HCT116 (cell line): ENCODE measurements at regions not wholly inside any gene's neighbourhood (a gene's known extent, or its start where the extent isn't known, plus 50 kb on each side); places are given as distances from the start of the nearest gene placed in this dataset.

Source experiments
- ATAC-seq: fragments of 200-7000 bp; cut with Tn5 transposase; 2 replicates; pipeline ENCODE4 v1.9.1; 2020; ENCODE audit warnings: mild to moderate bottlenecking, moderate library complexity
- BruUV-seq: library from RNA; stranded (reverse); fragments of 400-500 nt; replicated peaks from 2 replicates; lab custom pipeline; 2021; lab: Mats Ljungman, UMichigan
- CTCF ChIA-PET: fragments of 300-600 bp; sonication (Branson Sonifier 250); formaldehyde crosslinking; loops from one replicate; lab custom pipeline; 2021; ENCODE audit warnings: antibody characterized with exemption; lab: Charles Lee
- POLR2A ChIA-PET: fragments of 300-600, 350-600 bp; sonication (Branson Sonifier 250); formaldehyde crosslinking; loops from one replicate; lab custom pipeline; 2021; ENCODE audit warnings: antibody characterized with exemption; lab: Charles Lee
- RAD21 ChIA-PET, 2 experiments: fragments of 300-600 bp; sonication (Branson Sonifier 250); formaldehyde crosslinking; loops; one replicate each; lab custom pipeline; 2023; ENCODE audit warnings: low total read pairs in 2 of 2; ENCODE audit not compliant: uncharacterized antibody in 2 of 2, unreplicated experiment in 2 of 2, low non-redundant PET in 1 of 2; lab: Charles Lee
- DNase-seq: peaks from one replicate; pipeline ENCODE4 v3.0.0-alpha.2; 2010; ENCODE audit warnings: low read depth, low spot score
- H2AFZ ChIP-seq: fragments of 200-600 bp; shearing (Covaris generic), sonication (generic); 2 replicates; pipeline ENCODE4 v1.6.1; 2017; ENCODE audit warnings: low read depth, mixed run types, mixed read lengths, antibody characterized with exemption, low read length; ENCODE audit not compliant: poor library complexity, severe bottlenecking
- H3K27ac ChIP-seq: 2 replicates; pipeline ENCODE4 v1.5.1; 2012; ENCODE audit warnings: low read depth, low read length
- H3K27me3 ChIP-seq: fragments of 200-600 bp; sonication (generic); 2 replicates; pipeline ENCODE4 v1.6.1; 2016; ENCODE audit warnings: mixed run types, low read length, mixed read lengths; ENCODE audit not compliant: insufficient read depth
- H3K36me3 ChIP-seq, 2 experiments: fragments of 200-500 bp in 1 of 2; fragments of 200-600 bp in 1 of 2; sonication (Bioruptor generic) in 1 of 2; sonication (generic) in 1 of 2; 2 replicates each; pipeline versions ENCODE4 v1.5.1 to v1.6.1; 2014 to 2016; ENCODE audit warnings: low read length in 2 of 2, inconsistent platforms in 1 of 2, mixed read lengths in 1 of 2, mixed run types in 1 of 2; ENCODE audit not compliant: insufficient read depth in 2 of 2, control insufficient read depth in 1 of 2
- H3K4me1 ChIP-seq, 2 experiments: fragments of 200-600 bp in 1 of 2; sonication (generic) in 1 of 2; 2 replicates each; pipeline versions ENCODE4 v1.5.1 to v1.6.1; 2012 to 2017; ENCODE audit warnings: low read length in 2 of 2, inconsistent platforms in 1 of 2, mild to moderate bottlenecking in 1 of 2, mixed read lengths in 1 of 2, mixed run types in 1 of 2, moderate library complexity in 1 of 2; ENCODE audit not compliant: insufficient read depth in 2 of 2, control insufficient read depth in 1 of 2
- H3K4me2 ChIP-seq: fragments of 200-600 bp; sonication (generic); 2 replicates; pipeline ENCODE4 v1.6.1; 2017; ENCODE audit warnings: mixed run types, low read length, mixed read lengths
- H3K4me3 ChIP-seq, 2 experiments: fragments of 200-600 bp in 1 of 2; sonication (generic) in 1 of 2; replicated peaks in 1 of 2; 2 replicates each; pipeline ENCODE4 v1.5.1; 2011 to 2016; ENCODE audit warnings: low read length in 2 of 2, control low read depth in 1 of 2, low read depth in 1 of 2, mild to moderate bottlenecking in 1 of 2, mixed read lengths in 1 of 2, mixed run types in 1 of 2
- H3K79me2 ChIP-seq: fragments of 200-600 bp; sonication (generic); 2 replicates; pipeline ENCODE4 v1.6.1; 2017; ENCODE audit warnings: mild to moderate bottlenecking, mixed run types, low read length, moderate library complexity, mixed read lengths; ENCODE audit not compliant: insufficient read depth
- H3K9ac ChIP-seq: fragments of 200-600 bp; sonication (generic); 2 replicates; pipeline ENCODE4 v1.6.1; 2016; ENCODE audit warnings: low read length, mixed read lengths
- H3K9me2 ChIP-seq: fragments of 200-600 bp; sonication (generic), shearing (Covaris generic); 2 replicates; pipeline ENCODE4 v1.6.1; 2017; ENCODE audit warnings: mixed run types, mild to moderate bottlenecking, moderate library complexity; ENCODE audit not compliant: insufficient read depth
- H3K9me3 ChIP-seq, 2 experiments: fragments of 200-500 bp in 1 of 2; fragments of 200-600 bp in 1 of 2; sonication (Bioruptor generic) in 1 of 2; sonication (generic) in 1 of 2; 2 replicates each; pipeline ENCODE4 v1.6.1; 2014 to 2017; ENCODE audit warnings: low read length in 2 of 2, mixed read lengths in 2 of 2, inconsistent platforms in 1 of 2, low read depth in 1 of 2, mild to moderate bottlenecking in 1 of 2, mixed run types in 1 of 2, moderate library complexity in 1 of 2; ENCODE audit not compliant: control insufficient read depth in 1 of 2, insufficient read depth in 1 of 2
- H4K20me1 ChIP-seq: fragments of 200-600 bp; sonication (generic), shearing (Covaris generic); 2 replicates; pipeline ENCODE4 v1.6.1; 2017; ENCODE audit warnings: mixed run types, mild to moderate bottlenecking, moderate library complexity; ENCODE audit not compliant: insufficient read depth
- ATF3 ChIP-seq: IDR thresholded peaks from 2 replicates; pipeline ENCODE4 v1.6.1; 2012
- CTCF ChIP-seq, 3 experiments: fragments of 200-600 bp in 1 of 3; sonication (generic) in 1 of 3; IDR thresholded peaks in 2 of 3; conservative IDR thresholded peaks in 1 of 3; 2 replicates each; pipeline ENCODE4 v1.5.1; 2012 to 2017; ENCODE audit warnings: low read depth in 2 of 3, low read length in 2 of 3, antibody characterized with exemption in 1 of 3, borderline replicate concordance in 1 of 3, control low read depth in 1 of 3, mild to moderate bottlenecking in 1 of 3, mixed read lengths in 1 of 3, mixed run types in 1 of 3, moderate library complexity in 1 of 3; ENCODE audit not compliant: insufficient read depth in 1 of 3
- EGR1 ChIP-seq: IDR thresholded peaks from 2 replicates; pipeline ENCODE4 v1.6.1; 2012; ENCODE audit warnings: low read depth
- EZH2phosphoT487 ChIP-seq: fragments of 200-600 bp; IDR thresholded peaks from 2 replicates; pipeline ENCODE4 v1.6.1; 2018; ENCODE audit warnings: antibody characterized with exemption, borderline replicate concordance
- FOSL1 ChIP-seq: IDR thresholded peaks from 2 replicates; pipeline ENCODE4 v1.6.1; 2012; ENCODE audit warnings: low read depth
- JUND ChIP-seq: IDR thresholded peaks from 2 replicates; pipeline ENCODE4 v1.6.1; 2012
- REST ChIP-seq: IDR thresholded peaks from 2 replicates; pipeline ENCODE4 v1.6.1; 2012; ENCODE audit warnings: low read depth
- SIN3A ChIP-seq: IDR thresholded peaks from 2 replicates; pipeline ENCODE4 v1.6.1; 2012; ENCODE audit warnings: low read depth
- SP1 ChIP-seq: IDR thresholded peaks from 2 replicates; pipeline ENCODE4 v1.6.1; 2012; ENCODE audit warnings: low read depth
- SRF ChIP-seq: IDR thresholded peaks from 2 replicates; pipeline ENCODE4 v1.6.1; 2012; ENCODE audit warnings: low read depth
- TCF7L2 ChIP-seq: IDR thresholded peaks from 2 replicates; pipeline ENCODE4 v1.7.0; 2011; ENCODE audit warnings: borderline replicate concordance, inconsistent platforms; ENCODE audit not compliant: insufficient read depth, insufficient read length; ENCODE audit errors: extremely low read depth
- ZFX ChIP-seq: fragments of 450-650 bp; IDR thresholded peaks from 2 replicates; pipeline ENCODE4 v1.6.1; 2017
- intact Hi-C: fragments of 100-400 bp; cut with micrococcal nuclease; formaldehyde crosslinking; loops from 2 replicates; pipeline ENCODE4 v1.10.0; 2022

GRCh38 chr9:100652850-100653249 is 75.0 kb downstream of the CAVIN4 start:
- Histone ChIP-seq H3K9me2 (no peaks in the 10 kb centered on the region), H3K4me3 (no peak overlapping the region), H3K9ac (no peak overlapping the region), H3K4me1 (no peaks in the 10 kb centered on the region), H2AFZ (no peak overlapping the region), H3K27ac (no peak overlapping the region), H3K36me3 (no peaks in the 10 kb centered on the region), H3K79me2 (no peaks in the 10 kb centered on the region), H3K4me2 (no peak overlapping the region), H4K20me1 (no peaks in the 10 kb centered on the region), H3K9me3 (no peaks in the 10 kb centered on the region), H3K27me3 (peaks cover 30% of the 10 kb centered on the region)
- CTCF ChIA-PET: no interaction called here
- intact Hi-C loops: no loop called here
- RAD21 ChIA-PET: no interaction called here
- TF ChIP-seq ZFX: no peak
- TF ChIP-seq SP1: no peak
- TF ChIP-seq JUND: no peak
- no peak for TF ChIP-seq SRF
- TF ChIP-seq REST: no peak
- TF ChIP-seq SIN3A: no peak
- no peak for TF ChIP-seq EGR1
- TF ChIP-seq CTCF (IDR thresholded peaks at IDR 0.05 in 2 of 3, conservative IDR thresholded peaks at IDR 0.05 in 1 of 3; ENCODE audit: borderline replicate concordance in 1 of 3, insufficient read depth in 1 of 3, low read depth in 2 of 3, low read length in 2 of 3): no peak
- no peak for TF ChIP-seq ATF3
- TF ChIP-seq EZH2phosphoT487: no peak
- no peak for TF ChIP-seq TCF7L2
- TF ChIP-seq FOSL1: no peak
- POLR2A ChIA-PET: no interaction called here
- ATAC-seq: no peak
- DNase-seq: no peak
- BruUV-seq: no TSS peak
